Activated T-cell treated with anti-CD3 and anti-CD28 coated beads, Interleukin-2, amount 50 U/mL, for 4 hours (primary cell): ENCODE measurements at regions not wholly inside any gene's neighbourhood (a gene's known extent, or its start where the extent isn't known, plus 50 kb on each side); places are given as distances from the start of the nearest gene placed in this dataset.
"Not testable (repeated sequence)": the region's sequence is repeated elsewhere in the genome, so short reads cannot be mapped to it uniquely, and the experiment has no call there.

Experiments
- ATAC-seq, 2 donors: fragments of 200-7000 bp; cut with Tn5 transposase; one replicate each; pipeline ENCODE4 v1.10.0; 2021
- DNase-seq: peaks from one replicate; pipeline ENCODE4 v3.0.0-alpha.2; 2020
- H3K27me3 Mint-ChIP-seq: one replicate; pipeline ENCODE4 v1.8.0; 2021; ENCODE audit warnings: low read depth, mixed read lengths
- H3K36me3 Mint-ChIP-seq: one replicate; pipeline ENCODE4 v1.8.0; 2022; ENCODE audit warnings: mixed read lengths; ENCODE audit not compliant: insufficient read depth
- H3K4me1 Mint-ChIP-seq: one replicate; pipeline ENCODE4 v1.8.0; 2021; ENCODE audit warnings: low read depth, mixed read lengths
- H3K4me3 Mint-ChIP-seq: one replicate; pipeline ENCODE4 v1.8.0; 2021; ENCODE audit warnings: mild to moderate bottlenecking, moderate library complexity, mixed read lengths
- H3K9me3 Mint-ChIP-seq: one replicate; pipeline ENCODE4 v1.8.0; 2021; ENCODE audit warnings: mixed read lengths

DNA sequence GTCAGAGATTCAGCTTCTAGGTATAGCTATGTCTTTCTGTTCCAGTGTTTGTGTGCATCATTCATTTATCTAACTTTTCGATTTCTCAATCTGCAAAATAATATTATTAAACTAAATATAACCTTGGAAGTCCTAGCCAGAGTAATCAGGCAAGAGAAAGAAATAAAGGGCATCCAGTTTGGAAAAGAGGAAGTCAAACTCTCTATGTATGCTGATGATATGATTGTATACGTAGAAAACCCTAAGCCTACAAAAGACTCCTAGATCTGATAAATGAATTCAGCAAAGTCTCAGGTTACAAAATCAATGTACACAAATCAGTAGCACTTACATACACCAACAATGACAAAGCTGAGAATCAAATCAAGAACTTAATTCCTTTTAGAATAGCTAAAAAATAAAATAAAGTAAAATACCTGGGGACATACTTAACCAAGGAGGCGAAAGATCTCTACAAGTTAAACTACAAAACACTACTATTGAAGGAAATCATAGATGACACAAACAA, 718.2 kb downstream of the NTRK3 start:
- H3K4me1 Mint-ChIP-seq = no peaks in the 10 kb centered on the region
- no peak overlapping the region for H3K4me3 Mint-ChIP-seq
- H3K27me3 Mint-ChIP-seq = no peaks in the 10 kb centered on the region
- no peaks in the 10 kb centered on the region for H3K36me3 Mint-ChIP-seq
- DNase-seq (no peak), ATAC-seq (no peak)
- peaks cover 7% of the 10 kb centered on the region for H3K9me3 Mint-ChIP-seq

DNA sequence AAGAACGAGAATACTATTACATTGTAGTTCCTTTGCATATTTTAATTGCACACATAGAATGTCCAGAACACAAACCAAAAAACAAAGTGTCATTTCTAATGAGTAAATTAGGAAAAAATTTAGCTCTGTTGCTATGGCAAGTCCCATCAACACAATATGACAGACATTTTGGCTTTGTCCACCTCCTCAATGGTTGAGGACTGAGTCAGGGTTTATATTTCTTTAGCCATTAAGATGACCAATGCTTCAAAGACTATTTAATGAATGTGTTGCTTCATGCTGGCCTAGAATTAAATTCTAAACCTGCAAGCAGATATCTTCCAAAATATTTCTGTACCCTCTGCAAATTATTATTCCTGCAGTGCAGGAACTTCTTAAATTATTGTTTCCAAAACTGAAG, 719.2 kb downstream of the NTRK3 start:
- no peak overlapping the region for H3K4me3 Mint-ChIP-seq
- H3K36me3 Mint-ChIP-seq = no peaks in the 10 kb centered on the region
- no peak for DNase-seq
- no peak for ATAC-seq
- no peaks in the 10 kb centered on the region for H3K4me1 Mint-ChIP-seq
- peaks cover 10% of the 10 kb centered on the region for H3K9me3 Mint-ChIP-seq
- no peaks in the 10 kb centered on the region for H3K27me3 Mint-ChIP-seq

DNA sequence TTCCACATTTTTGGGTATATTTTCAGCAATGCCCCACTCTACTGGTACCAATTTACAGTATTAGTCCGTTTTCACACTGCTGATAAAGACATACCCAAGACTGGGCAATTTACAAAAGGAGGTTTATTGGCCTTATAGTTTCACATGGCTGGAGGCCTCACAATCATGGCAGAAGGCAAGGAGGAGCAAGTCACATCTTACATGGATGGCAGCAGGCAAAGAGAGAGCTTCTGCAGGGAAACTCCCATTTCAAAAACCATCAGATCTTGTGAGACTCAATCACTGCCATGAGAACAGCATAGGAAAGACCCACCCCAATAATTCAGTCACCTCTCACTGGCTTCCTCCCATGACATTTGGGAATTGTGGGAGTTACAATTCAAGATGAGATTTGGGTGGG, 722.9 kb downstream of the NTRK3 start:
- H3K9me3 Mint-ChIP-seq, H3K27me3 Mint-ChIP-seq, H3K4me3 Mint-ChIP-seq, ATAC-seq, H3K4me1 Mint-ChIP-seq, H3K36me3 Mint-ChIP-seq, DNase-seq: not testable (repeated sequence)

DNA sequence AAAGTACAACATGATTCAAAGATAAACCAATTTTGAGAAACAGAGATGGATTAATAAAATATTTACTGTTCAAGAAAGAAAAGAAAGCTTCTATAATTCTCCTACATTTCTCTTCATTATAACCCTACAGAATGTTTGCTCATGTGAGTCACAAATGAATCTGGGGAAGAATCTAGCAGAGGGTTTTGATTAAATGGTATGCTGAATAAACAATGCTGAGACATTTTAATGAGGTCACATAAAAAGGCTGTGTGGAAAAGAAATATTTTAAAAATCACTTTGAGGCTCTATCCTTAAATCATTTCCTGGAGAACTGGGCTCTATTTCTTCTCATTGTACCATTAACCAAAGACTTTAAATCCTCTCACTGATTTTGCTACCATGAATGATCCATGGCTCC, 727.7 kb downstream of the NTRK3 start:
- Mint-ChIP-seq H3K4me1 (no peaks in the 10 kb centered on the region), H3K27me3 (no peaks in the 10 kb centered on the region), H3K4me3 (no peak overlapping the region), H3K9me3 (peaks cover 6% of the 10 kb centered on the region), H3K36me3 (no peaks in the 10 kb centered on the region)
- DNase-seq (no peak), ATAC-seq (no peak)

DNA sequence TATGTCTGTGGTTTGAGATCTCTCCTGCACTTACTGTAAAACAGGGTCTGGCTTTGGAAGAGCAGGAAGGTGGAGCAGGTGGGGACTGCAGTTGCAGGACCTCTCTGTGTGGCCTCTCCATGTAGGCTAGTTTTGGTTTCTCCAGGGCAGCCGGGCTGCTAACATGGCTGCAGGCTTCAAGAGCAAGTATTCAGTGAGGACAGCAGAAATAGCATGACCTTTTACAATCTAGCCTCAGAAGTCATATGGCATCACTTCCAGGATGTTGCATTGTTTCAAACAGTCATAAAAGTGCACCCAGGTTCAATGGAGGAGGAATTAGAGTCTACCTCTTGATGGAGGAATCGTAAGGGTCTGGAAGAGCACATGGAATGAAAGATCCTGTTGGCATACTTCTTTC, 728.7 kb downstream of the NTRK3 start:
- no peak overlapping the region for H3K4me3 Mint-ChIP-seq
- DNase-seq = no peak
- no peaks in the 10 kb centered on the region for H3K4me1 Mint-ChIP-seq
- no peaks in the 10 kb centered on the region for H3K36me3 Mint-ChIP-seq
- no peaks in the 10 kb centered on the region for H3K27me3 Mint-ChIP-seq
- no peaks in the 10 kb centered on the region for H3K9me3 Mint-ChIP-seq
- no peak for ATAC-seq

DNA sequence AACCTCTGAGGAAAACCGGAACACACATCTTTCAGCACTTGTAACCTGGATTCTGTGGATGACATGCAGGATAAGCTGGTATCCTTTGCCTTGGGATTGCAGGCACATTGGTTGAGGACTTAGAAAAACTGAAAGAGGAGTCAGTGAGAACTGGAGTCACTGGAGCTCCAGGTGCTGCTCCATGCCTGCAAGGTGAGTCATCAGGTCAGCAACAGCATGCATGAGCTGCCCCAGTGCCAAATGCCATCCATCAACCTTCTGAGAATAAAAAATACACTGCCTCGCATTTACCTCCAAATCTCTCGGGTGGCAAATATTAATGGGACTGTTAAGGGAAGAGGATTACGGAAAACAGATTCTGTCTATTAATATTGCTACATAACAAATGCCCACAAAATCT, 729.1 kb downstream of the NTRK3 start:
- Mint-ChIP-seq H3K4me1 (no peaks in the 10 kb centered on the region), H3K4me3 (no peak overlapping the region), H3K9me3 (no peaks in the 10 kb centered on the region), H3K36me3 (no peaks in the 10 kb centered on the region), H3K27me3 (no peaks in the 10 kb centered on the region)
- DNase-seq (no peak), ATAC-seq (no peak)

DNA sequence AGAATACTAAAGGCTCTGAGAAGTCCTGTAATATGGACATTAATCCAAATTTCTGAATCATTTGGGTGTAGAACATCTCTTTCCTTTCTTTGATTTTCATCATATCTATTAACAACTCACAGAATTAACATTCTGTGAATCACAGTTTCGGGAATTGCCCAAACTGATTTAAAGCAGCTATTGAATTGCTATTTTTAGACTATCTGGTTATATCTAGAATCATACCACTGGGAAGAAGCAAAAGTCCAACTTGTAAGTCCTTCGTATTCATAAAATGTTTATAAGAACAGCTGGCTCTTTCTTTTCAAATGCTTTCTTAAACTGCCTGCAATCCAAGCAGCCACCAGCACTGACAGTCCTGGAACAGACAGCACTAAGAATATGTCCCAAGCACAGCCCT, 733.0 kb downstream of the NTRK3 start:
- H3K9me3 Mint-ChIP-seq = no peaks in the 10 kb centered on the region
- H3K4me3 Mint-ChIP-seq = no peak overlapping the region
- DNase-seq (no peak), ATAC-seq (no peak)
- H3K27me3 Mint-ChIP-seq = no peaks in the 10 kb centered on the region
- H3K4me1 Mint-ChIP-seq = no peaks in the 10 kb centered on the region
- no peaks in the 10 kb centered on the region for H3K36me3 Mint-ChIP-seq

DNA sequence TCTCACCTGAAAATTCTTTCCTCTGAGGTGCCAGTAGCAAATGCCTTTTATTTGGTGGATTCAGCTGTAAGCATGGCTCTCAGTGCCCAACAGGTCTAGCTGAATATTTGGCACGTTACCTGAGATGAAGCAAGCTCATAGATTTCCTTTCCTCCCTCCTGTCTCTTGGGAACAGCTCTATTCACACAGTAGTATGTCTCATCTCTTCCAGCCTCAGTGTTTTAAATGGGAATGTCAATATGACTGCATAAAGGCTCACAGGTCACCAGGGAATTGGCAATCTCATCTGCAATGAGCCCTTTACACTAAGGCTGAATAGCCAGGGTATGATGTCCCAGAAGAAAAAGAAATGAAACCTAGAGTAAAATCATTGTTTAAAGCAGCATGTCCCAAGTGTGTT, 733.5 kb downstream of the NTRK3 start:
- Mint-ChIP-seq H3K4me3 (no peak overlapping the region), H3K4me1 (no peaks in the 10 kb centered on the region), H3K36me3 (no peaks in the 10 kb centered on the region), H3K9me3 (no peaks in the 10 kb centered on the region), H3K27me3 (no peaks in the 10 kb centered on the region)
- DNase-seq (no peak), ATAC-seq (no peak)

DNA sequence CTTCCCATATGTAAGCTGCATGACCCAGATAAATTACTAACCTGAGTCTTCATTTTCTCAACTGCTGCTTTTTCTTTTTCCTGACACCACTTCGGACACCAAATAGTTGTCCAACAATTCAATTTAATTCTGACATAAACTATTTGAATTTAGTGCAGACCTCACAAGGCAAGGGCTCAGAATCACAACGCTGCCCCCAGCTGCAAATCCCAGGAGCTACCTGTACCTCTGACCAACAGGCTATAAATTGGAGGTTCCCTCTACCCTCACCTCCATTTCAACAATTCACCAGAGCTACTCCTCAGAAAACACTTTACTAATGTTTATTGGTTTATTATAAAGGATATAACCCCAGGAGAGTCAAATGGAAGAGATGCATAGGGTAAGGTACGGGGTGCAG, 737.6 kb downstream of the NTRK3 start:
- no peak for DNase-seq
- Mint-ChIP-seq H3K4me3 (no peak overlapping the region), H3K4me1 (no peaks in the 10 kb centered on the region), H3K9me3 (no peaks in the 10 kb centered on the region), H3K36me3 (no peaks in the 10 kb centered on the region), H3K27me3 (no peaks in the 10 kb centered on the region)
- no peak for ATAC-seq

DNA sequence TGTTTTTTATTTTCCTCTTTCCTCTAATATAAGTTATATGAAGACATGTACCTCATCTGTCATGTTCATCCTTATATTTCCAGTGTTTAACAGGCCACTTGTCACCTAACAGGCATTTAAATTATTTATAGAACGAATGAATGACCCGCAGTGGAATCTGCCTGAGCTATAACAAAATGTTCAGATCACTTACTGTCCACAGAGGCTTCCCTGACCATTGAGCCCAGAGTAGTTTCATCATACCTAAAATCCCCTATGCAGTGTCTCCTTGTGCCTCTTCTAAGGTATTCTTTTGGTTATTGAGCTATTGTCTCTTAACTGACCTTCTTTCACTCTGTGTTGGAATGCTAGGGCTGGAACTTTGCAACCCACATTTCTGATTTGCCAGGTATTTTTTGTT, 748.5 kb downstream of the NTRK3 start:
- H3K27me3 Mint-ChIP-seq = no peaks in the 10 kb centered on the region
- no peak overlapping the region for H3K4me3 Mint-ChIP-seq
- no peaks in the 10 kb centered on the region for H3K4me1 Mint-ChIP-seq
- no peaks in the 10 kb centered on the region for H3K36me3 Mint-ChIP-seq
- peaks cover 11% of the 10 kb centered on the region for H3K9me3 Mint-ChIP-seq
- no peak for DNase-seq
- no peak for ATAC-seq

DNA sequence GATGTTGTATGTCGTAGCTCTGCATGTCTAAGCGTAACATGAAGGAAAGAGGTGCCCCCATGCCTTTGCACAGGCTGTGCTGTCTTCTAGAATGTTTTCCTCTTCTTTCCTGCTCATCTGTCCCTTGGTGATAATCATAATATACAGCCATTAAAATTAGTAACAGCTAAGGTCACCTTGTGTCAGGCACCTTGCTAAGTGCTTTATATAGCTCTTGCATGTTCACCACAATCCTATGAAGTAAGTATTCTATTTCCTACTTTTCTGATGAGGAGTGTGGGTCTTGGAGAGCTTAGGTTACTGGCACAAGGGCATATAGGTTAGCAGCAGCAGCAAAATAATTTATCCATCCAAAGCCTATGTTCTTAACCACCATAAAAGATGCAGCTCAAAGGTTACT, 754.4 kb downstream of the NTRK3 start:
- ATAC-seq (no peak), DNase-seq (no peak)
- H3K27me3 Mint-ChIP-seq = no peaks in the 10 kb centered on the region
- H3K4me3 Mint-ChIP-seq = no peak overlapping the region
- H3K4me1 Mint-ChIP-seq = no peaks in the 10 kb centered on the region
- H3K36me3 Mint-ChIP-seq = no peaks in the 10 kb centered on the region
- H3K9me3 Mint-ChIP-seq = peaks cover 5% of the 10 kb centered on the region

DNA sequence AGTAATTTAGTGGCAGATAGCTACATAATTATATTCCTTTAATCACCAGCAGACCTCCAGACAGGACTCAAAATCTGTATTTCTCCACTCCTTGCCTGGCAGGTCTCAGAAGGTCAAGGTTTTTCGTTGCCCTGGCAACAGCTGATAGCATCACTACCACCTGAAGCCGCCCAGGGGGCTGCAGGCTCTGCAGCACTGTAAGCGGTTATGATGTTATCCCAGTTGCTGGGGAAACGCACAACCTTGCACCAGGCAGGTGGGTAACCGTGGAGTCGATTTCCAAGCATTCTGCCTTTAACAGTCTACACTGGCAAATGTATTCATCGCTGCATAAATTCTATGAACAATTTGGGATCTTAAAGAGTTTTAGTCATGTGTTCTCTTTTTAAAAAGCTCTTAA, 756.3 kb downstream of the NTRK3 start:
- Mint-ChIP-seq H3K4me3 (no peak overlapping the region), H3K9me3 (no peaks in the 10 kb centered on the region), H3K27me3 (peaks cover 2% of the 10 kb centered on the region), H3K36me3 (no peaks in the 10 kb centered on the region), H3K4me1 (no peaks in the 10 kb centered on the region)
- no peak for ATAC-seq
- DNase-seq = no peak

DNA sequence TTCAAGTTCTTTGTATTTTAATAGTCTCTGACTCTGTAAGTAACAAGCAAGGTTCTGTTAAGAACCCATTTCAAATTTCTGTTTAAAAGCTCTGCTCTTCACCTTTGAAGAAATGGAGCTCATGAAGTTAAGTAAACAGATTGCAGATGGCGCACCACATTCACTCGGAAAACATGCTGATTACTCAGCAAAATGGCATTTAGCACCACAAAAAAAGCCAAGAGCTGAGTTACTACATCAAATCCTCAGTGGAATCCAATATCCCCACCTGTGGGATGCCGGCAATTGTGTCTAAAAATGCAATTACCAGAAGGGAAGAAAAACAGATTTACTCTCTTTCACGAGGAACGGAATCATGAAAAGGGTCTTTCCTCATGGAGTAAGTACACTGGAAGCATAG, 758.0 kb downstream of the NTRK3 start:
- ATAC-seq = no peak
- H3K4me1 Mint-ChIP-seq = no peaks in the 10 kb centered on the region

DNA sequence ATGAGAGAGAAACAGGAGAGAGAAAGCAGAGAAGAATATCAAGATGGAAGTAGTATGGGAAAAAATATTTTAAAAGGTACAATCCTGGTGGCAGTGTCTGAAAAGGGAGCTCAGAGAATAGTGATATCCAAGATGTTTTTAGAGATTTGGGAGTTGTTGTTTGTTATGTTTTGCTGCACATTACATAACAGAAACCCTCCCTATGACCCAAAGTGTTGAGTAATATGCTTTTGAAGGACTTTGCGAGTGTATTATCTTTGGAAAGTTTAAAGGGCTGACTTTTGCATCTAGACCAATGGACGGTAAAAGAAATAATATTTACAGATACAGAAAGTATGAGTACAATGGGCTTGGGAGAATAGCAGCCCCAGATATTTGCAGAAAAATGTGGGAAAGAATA, 759.7 kb downstream of the NTRK3 start:
- Mint-ChIP-seq H3K4me3 (no peak overlapping the region), H3K4me1 (no peaks in the 10 kb centered on the region), H3K9me3 (peaks cover 3% of the 10 kb centered on the region), H3K36me3 (no peaks in the 10 kb centered on the region), H3K27me3 (peaks cover 3% of the 10 kb centered on the region)
- DNase-seq = no peak
- ATAC-seq = no peak

More for the DNA sequence above, 758.0 kb downstream of the NTRK3 start:
- DNase-seq = no peak
- H3K9me3 Mint-ChIP-seq = no peaks in the 10 kb centered on the region
- H3K4me3 Mint-ChIP-seq = no peak overlapping the region
- H3K36me3 Mint-ChIP-seq = no peaks in the 10 kb centered on the region
- H3K27me3 Mint-ChIP-seq = peaks cover 3% of the 10 kb centered on the region

DNA sequence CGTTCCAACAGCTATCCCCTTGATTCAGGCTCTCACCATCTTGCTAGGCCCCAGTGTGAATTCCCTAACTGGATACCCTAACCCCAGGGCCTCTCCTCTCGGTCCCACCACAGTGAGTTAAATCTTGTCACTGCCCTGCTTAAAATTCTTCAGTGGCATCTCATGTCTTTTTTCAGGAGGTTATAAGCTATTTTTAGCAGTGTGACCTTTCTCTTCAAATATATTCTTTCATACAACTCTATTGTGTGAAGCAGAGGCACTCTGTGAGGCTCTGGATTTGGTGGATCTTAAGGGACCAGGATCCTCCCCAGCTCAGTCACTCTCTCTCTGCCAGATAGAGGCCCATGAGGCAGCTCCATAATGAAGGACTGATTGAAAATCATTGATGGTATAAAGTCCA, 760.4 kb downstream of the NTRK3 start:
- no peaks in the 10 kb centered on the region for H3K36me3 Mint-ChIP-seq

DNA sequence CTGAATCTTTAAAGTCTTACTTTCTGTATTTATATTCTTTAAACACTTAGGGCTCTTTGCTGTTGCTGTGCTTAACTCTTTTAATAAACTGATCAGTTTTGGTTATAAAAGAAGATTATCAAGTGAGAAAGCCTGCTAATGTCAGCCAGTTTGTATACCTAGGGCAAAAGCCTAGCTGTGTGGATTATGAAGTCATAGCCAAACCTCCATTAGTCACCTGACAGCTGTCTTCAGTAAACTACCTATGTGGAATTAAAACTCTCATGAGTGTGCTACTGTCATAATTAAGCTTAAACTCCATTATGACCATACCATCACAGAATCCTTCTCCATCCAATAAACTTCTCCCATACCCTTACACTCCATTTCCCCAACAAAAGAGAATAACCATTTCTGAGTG, 762.7 kb downstream of the NTRK3 start:
- no peak overlapping the region for H3K4me3 Mint-ChIP-seq
- no peak for ATAC-seq
- no peaks in the 10 kb centered on the region for H3K36me3 Mint-ChIP-seq
- no peaks in the 10 kb centered on the region for H3K4me1 Mint-ChIP-seq
- H3K27me3 Mint-ChIP-seq = peaks cover 3% of the 10 kb centered on the region
- H3K9me3 Mint-ChIP-seq = peaks cover 3% of the 10 kb centered on the region
- no peak for DNase-seq

More for the DNA sequence above, 760.4 kb downstream of the NTRK3 start:
- Mint-ChIP-seq H3K4me1 (no peaks in the 10 kb centered on the region), H3K9me3 (peaks cover 3% of the 10 kb centered on the region), H3K4me3 (no peak overlapping the region), H3K27me3 (peaks cover 3% of the 10 kb centered on the region)
- DNase-seq (no peak), ATAC-seq (no peak)
